NT2/D1 (cell line): ENCODE measurements at regions not wholly inside any gene's neighbourhood (a gene's known extent, or its start where the extent isn't known, plus 50 kb on each side); places are given as distances from the start of the nearest gene placed in this dataset.

Experiments used
- YY1 ChIP-seq: IDR thresholded peaks from 2 replicates; pipeline ENCODE4 v1.6.1; 2011; ENCODE audit not compliant: insufficient read length, insufficient read depth
- ZNF274 ChIP-seq: IDR thresholded peaks from 2 replicates; pipeline ENCODE4 v1.6.1; 2011; ENCODE audit warnings: mild to moderate bottlenecking, low read depth, low read length

DNA sequence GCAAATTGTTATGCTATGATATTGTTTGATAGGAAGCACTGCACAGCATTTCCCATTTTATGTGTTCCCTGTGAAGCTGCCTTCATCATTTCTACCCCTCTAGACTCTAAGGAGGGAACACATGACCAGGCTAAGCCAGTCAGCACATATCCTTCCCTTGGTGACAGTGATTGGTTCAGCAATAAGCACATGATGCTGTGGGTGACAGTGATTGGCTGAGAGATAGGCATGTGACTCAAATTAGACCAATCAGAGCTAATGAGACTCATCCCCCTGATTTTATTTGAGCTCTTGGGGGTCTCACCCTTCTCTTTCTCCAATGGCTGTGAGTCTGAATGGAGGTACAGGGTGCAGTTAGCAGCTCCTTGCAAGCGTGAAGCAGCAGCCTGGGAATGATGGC, 195.2 kb downstream of the NUAK1 start:
- TF ChIP-seq YY1: no peak
- TF ChIP-seq ZNF274: no peak
